CD4-positive, alpha-beta T cell treated with Interleukin-1 beta for 1 hour (primary cell): ENCODE measurements at regions not wholly inside any gene's neighbourhood (a gene's known extent, or its start where the extent isn't known, plus 50 kb on each side); places are given as distances from the start of the nearest gene placed in this dataset.

ENCODE experiments used
- DNase-seq, 2 donors: peaks; one replicate each; pipeline ENCODE4 v3.0.0-alpha.2; 2020 to 2022

GRCh38 chr1:244937099-244937498 lies 72.8 kb upstream of the HNRNPU start:
- no peak for DNase-seq

DNA sequence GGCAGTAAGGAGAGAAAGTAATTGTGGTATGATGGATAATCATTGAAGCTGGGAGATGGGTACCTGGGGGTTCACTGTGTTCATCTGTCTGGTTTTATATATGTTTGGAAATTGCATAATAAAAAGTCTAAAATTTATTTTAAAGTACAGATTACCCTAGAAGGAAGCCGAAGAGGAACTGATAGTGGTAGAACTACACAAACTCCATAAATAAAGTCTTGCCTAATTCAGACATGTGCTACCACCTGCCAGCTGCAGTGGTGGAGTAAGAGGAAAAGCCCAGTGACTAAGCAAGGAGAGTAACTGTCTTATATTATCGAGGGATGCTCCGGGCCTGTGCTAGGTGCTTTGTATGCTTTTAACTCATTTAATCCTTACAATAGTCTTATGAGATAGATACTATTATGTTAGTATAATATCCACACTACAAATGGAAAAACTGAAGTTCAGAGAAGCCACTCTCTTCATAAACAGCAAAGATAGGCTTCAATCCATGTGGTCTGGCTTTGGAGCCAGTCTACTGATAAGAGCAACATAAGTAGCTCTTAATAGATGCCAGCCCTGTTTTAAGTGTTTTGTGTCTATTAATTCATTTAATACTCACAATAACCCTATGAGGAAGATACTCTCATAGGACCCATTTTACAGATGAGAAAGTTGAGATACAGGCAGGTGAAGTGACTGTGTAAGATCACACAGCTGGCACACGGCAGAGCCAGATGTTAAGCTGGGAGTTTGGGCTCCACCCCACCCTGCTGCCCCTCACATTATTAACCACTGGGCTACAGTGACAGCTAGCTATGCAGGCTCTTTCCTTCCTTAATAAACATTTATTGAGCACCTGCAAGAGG lies 56.8 kb upstream of the HNRNPU start:
- DNase-seq, result peak in 1 of 2 donors; percentile 37

- no peak for DNase-seq
Observed at GRCh38 chr1:244919320-244920282, 55.3 kb upstream of the HNRNPU start.

- peak; percentile 73 to 84 for DNase-seq
Observed at GRCh38 chr1:244918421-244919319, 54.3 kb upstream of the HNRNPU start.

DNA sequence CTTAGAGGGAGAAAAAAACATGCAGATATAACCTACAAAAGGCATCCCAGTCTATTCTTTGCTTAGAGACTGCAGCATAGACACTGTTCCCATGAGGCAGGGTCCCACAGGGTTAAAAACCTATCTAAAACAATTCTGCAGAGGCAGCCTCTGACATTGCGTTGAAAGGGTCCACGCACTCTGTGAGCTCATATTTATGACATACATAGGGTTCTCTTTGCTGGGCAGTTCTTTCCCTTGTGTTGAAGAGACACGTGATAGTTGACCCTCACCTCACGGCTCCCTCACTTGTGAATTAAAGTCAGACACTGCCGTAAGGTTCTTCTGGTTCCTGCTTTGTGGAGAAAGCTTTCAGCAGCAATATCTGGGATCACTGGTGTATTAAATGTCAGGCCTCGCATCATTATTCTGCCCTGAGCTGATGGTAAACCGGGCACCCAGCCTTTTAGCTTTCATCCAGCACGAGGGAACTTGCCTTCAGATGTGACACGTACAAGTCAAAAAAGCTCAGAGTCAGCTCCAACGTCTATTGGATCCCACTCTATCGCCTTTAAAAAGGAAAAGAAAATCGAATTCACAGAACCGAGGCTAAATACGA lies 52.8 kb upstream of the HNRNPU start:
- DNase-seq, result no peak

GRCh38 chr1:244915736-244916135 lies 51.4 kb upstream of the HNRNPU start:
- DNase-seq, result no peak

DNA sequence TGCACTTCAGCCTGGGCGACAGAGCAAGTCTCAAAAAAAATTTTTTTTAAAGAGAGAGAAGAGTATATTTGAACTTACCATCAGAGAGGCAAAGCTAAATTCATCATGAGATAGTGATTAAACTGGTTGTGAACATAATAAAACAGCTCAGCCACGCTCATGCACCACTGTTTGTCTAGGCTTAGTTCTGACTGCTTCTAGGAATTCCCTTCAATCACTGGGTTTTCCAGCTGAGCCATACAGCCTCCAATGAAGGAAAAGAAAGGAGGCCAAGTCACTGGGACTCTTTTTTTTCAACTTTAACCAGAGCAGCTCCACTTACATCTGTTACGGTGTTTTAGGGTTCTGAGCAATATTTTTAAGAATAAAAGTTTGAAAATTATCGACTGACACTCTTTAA lies 50.4 kb upstream of the HNRNPU start:
- DNase-seq, result no peak
